Amniotic epithelial cell (primary cell): ENCODE measurements at regions not wholly inside any gene's neighbourhood (a gene's known extent, or its start where the extent isn't known, plus 50 kb on each side); places are given as distances from the start of the nearest gene placed in this dataset.
"Not testable (repeated sequence)": the region's sequence is repeated elsewhere in the genome, so short reads cannot be mapped to it uniquely, and the experiment has no call there.

Experiments
- DNase-seq: peaks from one replicate; pipeline ENCODE4 v3.0.0-alpha.2; 2010; ENCODE audit warnings: low read depth

GRCh38 chr3:166446291-166446690 lies 609.1 kb upstream of the BCHE start:
- DNase-seq, result peak; percentile 45

DNA sequence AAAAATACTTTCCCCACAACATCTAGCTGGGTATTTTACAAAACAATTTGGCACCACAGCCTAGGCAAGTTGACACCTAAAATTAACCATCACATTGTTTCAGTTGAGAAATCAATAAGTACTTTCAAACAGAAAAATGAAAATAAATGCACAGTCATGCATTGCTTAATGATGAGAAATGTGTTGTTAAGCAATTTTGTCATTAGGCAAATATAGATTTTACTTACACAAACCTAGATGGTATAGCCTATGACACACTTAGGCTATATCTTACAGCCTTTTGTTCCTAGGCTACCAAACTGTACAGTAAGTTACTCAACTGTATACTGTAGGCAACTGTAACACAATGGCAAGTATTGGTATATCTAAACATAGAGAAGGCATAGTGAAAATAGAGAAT lies 608.6 kb upstream of the BCHE start:
- DNase-seq, result no peak

DNA sequence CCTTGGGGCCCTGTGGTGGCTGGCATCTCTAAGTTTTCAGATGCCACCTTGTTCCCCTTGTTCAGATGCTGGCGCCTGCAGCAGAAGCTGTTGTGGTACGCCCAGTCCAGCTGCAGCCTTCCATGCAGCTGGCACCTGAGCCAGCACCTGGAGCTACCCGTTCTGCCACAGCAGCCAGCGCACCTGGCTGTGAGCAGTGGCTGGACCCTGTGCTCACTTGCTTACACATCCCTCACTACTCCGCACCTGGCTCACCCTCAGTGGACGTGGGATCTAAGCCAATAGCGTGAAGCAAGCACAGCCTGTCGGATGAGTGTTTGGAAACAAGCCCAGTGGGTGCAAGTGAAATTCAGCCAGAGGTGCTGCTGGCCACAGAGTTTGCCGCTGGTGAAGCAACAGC lies 607.5 kb upstream of the BCHE start:
- DNase-seq, result no peak

- DNase-seq, result no peak
Observed at GRCh38 chr3:166444336-166444735, 607.1 kb upstream of the BCHE start.

DNA sequence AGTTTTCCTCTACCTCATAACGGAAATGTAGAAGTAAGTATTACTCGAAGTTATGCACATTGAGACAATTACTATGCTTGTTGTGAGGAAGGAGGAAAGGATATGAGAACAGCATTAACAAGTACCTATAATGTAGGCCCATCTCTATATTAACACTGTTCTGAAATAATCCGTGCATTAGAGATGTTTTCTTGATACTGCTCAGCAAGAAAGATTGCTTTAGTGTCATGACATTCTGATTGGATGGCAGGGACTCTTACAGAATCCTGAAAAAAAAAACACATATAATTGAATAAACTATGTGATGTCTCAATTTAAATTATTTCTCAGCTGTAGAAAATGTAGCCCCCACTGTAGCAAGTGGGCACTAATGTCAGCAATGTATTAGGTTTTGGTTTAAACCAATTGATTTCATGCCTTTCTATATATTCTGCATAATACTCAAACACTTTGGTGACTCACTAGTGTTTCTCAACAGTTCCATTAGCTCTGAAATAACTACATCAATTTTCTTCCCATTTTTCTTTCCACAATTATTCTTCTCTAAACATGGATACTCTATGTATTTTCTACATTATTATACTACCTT lies 598.3 kb upstream of the BCHE start:
- DNase-seq, result no peak

GRCh38 chr3:166433060-166433459 lies 595.8 kb upstream of the BCHE start:
- DNase-seq, result no peak

GRCh38 chr3:166425900-166426611 lies 588.8 kb upstream of the BCHE start:
- no peak for DNase-seq

DNA sequence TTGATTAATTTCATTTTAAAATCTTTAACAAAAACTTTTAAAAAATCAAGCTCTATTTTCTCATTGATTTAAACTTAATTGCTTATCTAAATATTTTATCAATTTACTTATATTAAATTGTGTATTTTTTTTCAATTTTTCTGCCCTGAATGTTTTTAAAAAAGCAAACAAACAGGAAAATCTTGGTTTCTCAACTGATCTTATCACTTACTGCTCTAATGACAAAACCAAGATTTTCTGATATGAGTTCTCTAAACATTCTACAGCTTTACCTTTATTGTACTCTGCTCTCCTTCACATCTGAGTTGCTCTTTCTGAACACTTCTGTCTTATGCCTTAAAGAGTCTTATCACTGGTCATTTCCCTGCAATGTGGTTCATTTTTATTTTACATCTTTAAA lies 587.8 kb upstream of the BCHE start:
- no peak for DNase-seq

GRCh38 chr3:166423824-166424513 lies 586.7 kb upstream of the BCHE start:
- not testable (repeated sequence) for DNase-seq

DNA sequence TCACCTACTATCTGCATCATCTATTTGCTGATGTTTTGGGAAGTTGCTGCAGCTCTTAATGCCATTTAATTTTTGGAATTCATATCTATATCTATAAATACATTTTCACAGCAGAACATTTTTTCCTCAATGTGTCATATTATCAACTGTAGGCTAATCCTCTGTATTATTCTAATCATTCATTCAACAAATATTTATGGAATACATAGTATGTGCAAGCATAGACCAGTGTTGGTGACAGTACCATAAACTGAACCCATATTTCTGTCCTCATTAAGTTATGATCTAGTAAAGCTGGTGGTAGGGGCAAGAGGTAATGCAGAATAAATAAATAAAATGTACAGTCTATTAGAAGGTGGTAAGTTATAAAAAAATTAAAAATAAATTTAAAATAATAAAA lies 585.3 kb upstream of the BCHE start:
- no peak for DNase-seq

DNA sequence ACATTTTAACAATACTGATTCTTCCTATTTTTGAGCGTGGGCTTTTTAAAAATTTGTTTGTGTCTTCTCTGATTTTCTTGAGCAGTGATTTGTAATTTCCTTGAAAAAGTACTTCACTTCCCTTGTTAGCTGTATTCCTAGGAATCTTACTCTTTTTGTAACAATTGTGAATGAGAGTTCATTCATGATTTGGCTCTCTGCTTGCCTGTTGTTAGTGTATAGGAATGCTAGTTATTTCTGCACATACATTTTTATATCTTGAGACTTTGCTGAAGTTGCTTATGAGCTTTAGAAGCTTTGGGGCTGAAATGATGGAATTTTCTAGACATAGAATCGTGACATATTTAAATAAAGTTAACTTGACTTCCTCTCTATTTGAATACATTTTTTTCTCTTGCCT lies 582.8 kb upstream of the BCHE start:
- no peak for DNase-seq

DNA sequence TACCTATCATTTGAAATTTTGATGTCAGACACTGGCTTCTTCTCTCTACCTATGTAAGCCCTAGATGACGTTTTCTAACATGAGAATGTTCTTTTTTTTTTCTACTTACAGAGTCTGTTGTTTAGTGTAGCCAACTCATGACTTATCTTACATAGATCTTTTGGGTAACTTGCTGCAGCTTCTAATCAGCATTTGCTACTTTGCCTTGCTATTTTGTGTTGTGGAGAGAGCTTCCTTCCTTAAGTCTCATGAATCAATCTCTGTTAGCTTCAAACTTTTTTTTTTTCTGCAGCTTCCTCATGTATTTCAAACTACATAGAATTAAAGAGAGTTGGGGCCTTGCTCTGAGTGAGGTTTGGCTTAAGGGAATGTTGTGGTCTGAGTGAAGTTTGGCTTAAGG lies 568.7 kb upstream of the BCHE start:
- no peak for DNase-seq

- no peak for DNase-seq
Observed at GRCh38 chr3:166405465-166405864, 568.2 kb upstream of the BCHE start.

- no peak for DNase-seq
Observed at GRCh38 chr3:166390303-166390702, 553.1 kb upstream of the BCHE start.

DNA sequence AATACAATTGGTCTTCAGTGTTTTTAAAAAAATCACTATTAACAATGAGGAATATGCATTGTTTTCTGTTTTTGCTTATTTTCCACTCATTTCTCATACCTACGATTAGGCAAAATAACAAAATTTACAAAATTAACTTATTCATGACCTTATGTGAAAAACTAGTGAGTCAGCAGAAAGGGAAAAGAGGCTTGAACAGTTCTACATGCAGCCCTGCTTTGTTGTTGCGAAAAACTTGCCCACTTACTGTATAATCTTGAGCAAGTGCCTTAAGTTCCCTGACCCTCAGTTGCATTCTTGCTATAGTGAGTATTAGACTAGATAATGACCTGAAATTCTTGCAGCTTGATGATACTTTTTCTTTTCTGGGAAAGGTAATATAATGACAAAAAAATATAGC lies 551.1 kb upstream of the BCHE start:
- peak; percentile 68 for DNase-seq

DNA sequence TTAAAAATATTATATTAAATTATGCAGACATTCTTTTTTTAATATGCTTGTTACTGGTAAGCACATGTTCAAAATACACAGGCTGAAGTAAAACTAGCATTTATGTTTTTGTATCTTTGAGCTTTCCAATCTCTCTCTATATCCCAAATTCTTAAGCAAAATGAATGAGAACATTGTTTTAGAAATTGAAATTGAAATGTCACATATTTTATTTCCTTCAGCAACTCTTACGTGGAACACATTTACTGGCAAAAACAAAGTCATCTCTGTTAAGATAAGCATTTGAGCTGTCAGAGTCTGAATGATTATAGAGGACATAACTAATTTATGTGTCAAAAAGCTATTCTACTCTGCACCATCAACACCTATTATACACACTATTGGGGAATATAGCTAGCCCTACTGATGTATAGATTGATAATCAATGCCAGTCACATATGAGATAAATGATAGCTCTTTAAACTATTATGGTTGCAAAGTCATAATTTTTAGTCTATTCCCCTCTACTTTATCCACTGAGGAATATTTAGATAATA lies 535.4 kb upstream of the BCHE start:
- no peak for DNase-seq

- no peak for DNase-seq
Observed at GRCh38 chr3:166367947-166368533, 530.8 kb upstream of the BCHE start.

GRCh38 chr3:166362698-166363097 lies 525.5 kb upstream of the BCHE start:
- peak; percentile 14 for DNase-seq

DNA sequence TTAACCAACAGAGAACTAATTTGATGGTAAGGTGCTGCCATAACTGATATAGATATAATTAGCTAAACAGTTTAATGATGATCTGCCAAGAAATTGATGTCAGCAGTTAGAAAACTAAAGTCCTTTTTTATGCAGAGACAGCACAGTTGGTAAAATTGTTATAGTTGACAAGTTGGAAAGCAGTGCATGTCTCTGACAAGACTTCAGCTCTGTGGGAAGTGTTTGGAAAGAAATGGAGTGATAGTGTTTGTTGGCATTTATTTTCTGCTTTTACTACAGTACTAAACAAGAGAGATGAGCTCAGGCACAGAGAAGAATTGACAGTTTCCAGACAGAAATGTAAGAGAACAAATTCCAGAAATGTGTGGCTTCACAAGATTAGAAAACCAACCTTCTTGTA lies 523.5 kb upstream of the BCHE start:
- DNase-seq, result no peak

DNA sequence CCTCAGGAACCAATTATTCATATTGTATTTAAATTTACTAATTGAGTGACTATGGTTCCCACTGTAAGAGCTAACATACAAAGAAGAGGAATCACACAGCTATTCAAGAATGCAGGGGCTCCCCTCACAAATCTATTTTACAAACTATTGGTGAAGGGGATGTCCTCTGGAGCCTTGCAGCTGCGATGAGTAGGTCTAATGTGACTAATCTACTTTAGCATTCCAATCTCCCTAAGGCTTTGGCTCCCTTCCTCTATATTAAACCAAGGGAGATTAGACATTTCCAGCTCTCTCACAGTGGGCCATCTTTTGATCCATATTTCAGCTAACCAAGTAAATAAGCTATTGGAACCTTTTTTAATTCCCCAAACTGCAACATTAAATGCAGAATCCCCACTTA lies 514.2 kb upstream of the BCHE start:
- DNase-seq, result no peak

DNA sequence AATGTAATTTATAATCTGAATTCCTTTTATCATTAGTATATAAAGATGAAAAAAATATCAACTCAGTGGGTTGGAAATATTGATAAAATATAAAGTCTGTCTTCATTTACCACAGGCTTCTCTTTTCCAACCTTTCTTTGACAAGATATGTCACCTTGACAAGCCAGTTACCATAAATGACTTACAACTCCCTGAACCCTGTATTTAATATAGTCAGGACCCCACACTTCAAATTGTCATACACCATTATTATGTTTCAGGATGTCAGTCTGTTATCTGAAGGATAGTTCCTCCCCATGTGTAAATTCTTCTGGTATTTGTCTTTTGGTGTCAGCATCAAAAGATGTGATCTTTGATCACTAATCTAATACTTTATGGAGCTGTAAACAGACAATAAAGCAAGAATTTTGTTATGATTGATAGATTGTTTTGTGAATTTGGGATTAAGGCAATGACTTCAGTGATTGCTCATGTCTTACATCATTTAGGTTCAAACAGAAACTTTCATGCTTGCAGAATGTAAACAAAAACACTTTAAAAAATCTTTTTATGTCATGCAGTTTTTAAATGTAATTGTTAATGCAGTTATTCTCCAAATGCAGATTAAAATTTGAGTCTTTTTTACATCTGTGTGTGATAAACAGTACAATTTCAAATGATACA lies 503.5 kb upstream of the BCHE start:
- DNase-seq, result no peak

GRCh38 chr3:166324401-166324800 lies 487.2 kb upstream of the BCHE start:
- DNase-seq, result no peak
